Endothelial cell of umbilical vein (primary cell): ENCODE measurements at regions not wholly inside any gene's neighbourhood (a gene's known extent, or its start where the extent isn't known, plus 50 kb on each side); places are given as distances from the start of the nearest gene placed in this dataset.
"Not testable (repeated sequence)": the region's sequence is repeated elsewhere in the genome, so short reads cannot be mapped to it uniquely, and the experiment has no call there.

Experiments used
- BruUV-seq: library from RNA; stranded (reverse); fragments of 400-500 nt; replicated peaks from 2 replicates; lab custom pipeline; 2021; lab: Mats Ljungman, UMichigan
- CTCF ChIA-PET: fragments of 300-600, 350-600 bp; sonication (Branson Sonifier 250); formaldehyde crosslinking; loops from one replicate; lab custom pipeline; 2021; ENCODE audit warnings: antibody characterized with exemption, inconsistent platforms; lab: Charles Lee
- POLR2A ChIA-PET: fragments of 300-600, 350-600 bp; sonication (Branson Sonifier 250); formaldehyde crosslinking; loops from one replicate; lab custom pipeline; 2021; ENCODE audit warnings: antibody characterized with exemption, inconsistent platforms; lab: Charles Lee
- DNase-seq: peaks from one replicate; pipeline ENCODE4 v3.0.0-alpha.2; 2011; ENCODE audit warnings: low read depth, low spot score
- FAIRE-seq: peaks from 2 replicates; lab custom pipeline; 2011; peaks lifted over from hg19 to GRCh38; lab: Jason Lieb, UNC
- H2AFZ ChIP-seq: 2 replicates; pipeline ENCODE4 v1.6.0; 2012; ENCODE audit warnings: low read depth, low read length, control low read depth, inconsistent platforms
- H3K27ac ChIP-seq: 2 replicates; pipeline ENCODE4 v1.5.1; 2011; ENCODE audit warnings: low read depth, mild to moderate bottlenecking, control low read depth, low read length, moderate library complexity; ENCODE audit not compliant: insufficient read depth
- H3K27me3 ChIP-seq, 2 experiments: 2 replicates each; pipeline versions ENCODE4 v1.6.0 to v1.6.1; 2011; ENCODE audit warnings: low read length in 2 of 2, mixed read lengths in 1 of 2; ENCODE audit not compliant: control insufficient read depth in 2 of 2, insufficient read depth in 2 of 2
- H3K36me3 ChIP-seq, 2 experiments: 2 replicates in 1 of 2; 3 replicates in 1 of 2; pipeline ENCODE4 v1.5.1; 2011; ENCODE audit warnings: low read length in 2 of 2, mild to moderate bottlenecking in 1 of 2, moderate library complexity in 1 of 2; ENCODE audit not compliant: control insufficient read depth in 2 of 2, insufficient read depth in 2 of 2; ENCODE audit errors: extremely low read depth in 1 of 2
- H3K4me1 ChIP-seq: 3 replicates; pipeline ENCODE4 v1.5.1; 2011; ENCODE audit warnings: mild to moderate bottlenecking, low read length; ENCODE audit not compliant: control insufficient read depth, insufficient read depth; ENCODE audit errors: extremely low read depth
- H3K4me2 ChIP-seq: 2 replicates; pipeline ENCODE4 v1.6.1; 2011; ENCODE audit warnings: low read length, control low read depth, mixed read lengths; ENCODE audit not compliant: insufficient read depth
- H3K4me3 ChIP-seq, 3 experiments: fragments of 200-600 bp in 1 of 3; sonication (generic), shearing (Covaris generic) in 1 of 3; replicated peaks in 1 of 3; 2 replicates each; pipeline ENCODE4 v1.5.1; 2011 to 2016; ENCODE audit warnings: control low read depth in 3 of 3, low read length in 3 of 3, mild to moderate bottlenecking in 2 of 3, inconsistent platforms in 1 of 3, low read depth in 1 of 3, moderate library complexity in 1 of 3; ENCODE audit not compliant: insufficient read depth in 1 of 3
- H3K79me2 ChIP-seq: 2 replicates; pipeline ENCODE4 v1.6.0; 2012; ENCODE audit warnings: low read length, inconsistent platforms; ENCODE audit not compliant: control insufficient read depth, insufficient read depth
- H3K9ac ChIP-seq: replicated peaks from 2 replicates; pipeline ENCODE3; 2011; ENCODE audit warnings: low read length, control low read depth; ENCODE audit not compliant: insufficient read depth; ENCODE audit errors: extremely low read depth
- H3K9me1 ChIP-seq: replicated peaks from 3 replicates; pipeline ENCODE4 v1.6.0; 2011; ENCODE audit warnings: mild to moderate bottlenecking, low read length; ENCODE audit not compliant: control insufficient read depth, insufficient read depth; ENCODE audit errors: extremely low read depth
- H3K9me3 ChIP-seq: replicated peaks from 2 replicates; pipeline ENCODE4 v1.5.1; 2012; ENCODE audit warnings: low read length, inconsistent platforms; ENCODE audit not compliant: control insufficient read depth, insufficient read depth
- H4K20me1 ChIP-seq: replicated peaks from 2 replicates; pipeline ENCODE3; 2011; ENCODE audit warnings: mild to moderate bottlenecking, low read length; ENCODE audit not compliant: control insufficient read depth, insufficient read depth; ENCODE audit errors: extremely low read depth
- EZH2 ChIP-seq: IDR thresholded peaks from 2 replicates; pipeline ENCODE4 v1.6.1; 2012; ENCODE audit warnings: borderline replicate concordance, low read depth, mild to moderate bottlenecking, moderate library complexity, low read length, inconsistent platforms; ENCODE audit not compliant: severe bottlenecking
- FOS ChIP-seq: IDR thresholded peaks from 2 replicates; pipeline ENCODE4 v1.6.1; 2011; ENCODE audit warnings: mild to moderate bottlenecking, low read length, moderate library complexity, borderline replicate concordance; ENCODE audit not compliant: insufficient read depth
- GATA2 ChIP-seq: IDR thresholded peaks from 2 replicates; pipeline ENCODE4 v1.7.0; 2011; ENCODE audit warnings: low read depth, mild to moderate bottlenecking, moderate library complexity, mixed read lengths, low read length; ENCODE audit not compliant: insufficient read length, insufficient read depth
- JUN ChIP-seq: IDR thresholded peaks from 2 replicates; pipeline ENCODE4 v1.6.1; 2011; ENCODE audit warnings: borderline replicate concordance, low read depth; ENCODE audit not compliant: insufficient read length, insufficient read depth
- MYC ChIP-seq: IDR thresholded peaks from one replicate; pipeline ENCODE4 v1.6.1; 2011; ENCODE audit warnings: mild to moderate bottlenecking, low read depth, low read length
- POLR2A ChIP-seq: IDR thresholded peaks from 2 replicates; pipeline ENCODE4 v1.6.1; 2012; ENCODE audit warnings: low read depth, mild to moderate bottlenecking, control low read depth, low read length
- POLR2AphosphoS5 ChIP-seq: IDR thresholded peaks from 2 replicates; pipeline ENCODE4 v1.6.1; 2012; ENCODE audit warnings: low read depth, mild to moderate bottlenecking, control low read depth, low read length, moderate library complexity; ENCODE audit not compliant: insufficient read depth
- dilution Hi-C: fragments of 300-500 bp; cut with MboI; formaldehyde crosslinking; loops from one replicate; pipeline ENCODE4 v1.15.0; 2019; ENCODE audit warnings: low sequenced_read_pairs; ENCODE audit not compliant: extremely low pct_ligation_motif_present
- intact Hi-C: fragments of 100-400 bp; cut with micrococcal nuclease; formaldehyde crosslinking; loops from one replicate; pipeline ENCODE4 v1.10.0; 2022
- TF ChIP-seq, protein P1 (sequence below): IDR thresholded peaks from 2 replicates; pipeline ENCODE4 v1.6.1; 2011; ENCODE audit not compliant: insufficient read depth, insufficient read length
- TF ChIP-seq, protein P2 (sequence below), 2 donors: IDR thresholded peaks; 1 replicate in 1 of 2; 2 replicates in 1 of 2; pipeline ENCODE4 v1.5.1; 2011; ENCODE audit warnings: low read length in 2 of 2, mild to moderate bottlenecking in 2 of 2, moderate library complexity in 2 of 2, control low read depth in 1 of 2, inconsistent platforms in 1 of 2, low read depth in 1 of 2; ENCODE audit not compliant: insufficient read depth in 1 of 2; ENCODE audit errors: extremely low read depth in 1 of 2

DNA sequence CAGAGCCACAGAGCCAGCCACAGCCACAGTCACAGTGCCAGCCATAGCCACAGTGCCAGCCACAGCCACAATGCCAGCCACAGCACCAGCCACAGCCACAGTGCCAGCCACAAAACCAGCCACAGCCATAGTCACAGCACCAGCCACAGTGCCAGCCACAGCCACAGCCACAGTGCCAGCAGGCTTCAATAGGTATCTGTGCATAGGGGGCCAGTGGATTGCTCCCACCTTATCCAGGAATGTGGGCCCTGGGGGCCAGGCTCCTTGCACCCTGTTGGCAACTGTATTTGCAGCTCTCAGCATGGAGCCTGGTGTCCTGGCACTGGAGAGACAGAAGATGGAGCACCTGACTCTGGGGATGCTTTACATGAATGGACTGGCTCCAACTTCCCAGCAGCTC, 111.7 kb upstream of the IRX2 start:
- no peak overlapping the region for H2AFZ ChIP-seq
- H3K9ac ChIP-seq, result no peak overlapping the region
- TF ChIP-seq MYC (no peak), FOS (no peak), JUN (no peak), POLR2AphosphoS5 (no peak), POLR2A (no peak), GATA2 (no peak), EZH2 (no peak)
- TF ChIP-seq, protein P1, sequence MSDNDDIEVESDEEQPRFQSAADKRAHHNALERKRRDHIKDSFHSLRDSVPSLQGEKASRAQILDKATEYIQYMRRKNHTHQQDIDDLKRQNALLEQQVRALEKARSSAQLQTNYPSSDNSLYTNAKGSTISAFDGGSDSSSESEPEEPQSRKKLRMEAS, result no peak
- TF ChIP-seq, protein P2, sequence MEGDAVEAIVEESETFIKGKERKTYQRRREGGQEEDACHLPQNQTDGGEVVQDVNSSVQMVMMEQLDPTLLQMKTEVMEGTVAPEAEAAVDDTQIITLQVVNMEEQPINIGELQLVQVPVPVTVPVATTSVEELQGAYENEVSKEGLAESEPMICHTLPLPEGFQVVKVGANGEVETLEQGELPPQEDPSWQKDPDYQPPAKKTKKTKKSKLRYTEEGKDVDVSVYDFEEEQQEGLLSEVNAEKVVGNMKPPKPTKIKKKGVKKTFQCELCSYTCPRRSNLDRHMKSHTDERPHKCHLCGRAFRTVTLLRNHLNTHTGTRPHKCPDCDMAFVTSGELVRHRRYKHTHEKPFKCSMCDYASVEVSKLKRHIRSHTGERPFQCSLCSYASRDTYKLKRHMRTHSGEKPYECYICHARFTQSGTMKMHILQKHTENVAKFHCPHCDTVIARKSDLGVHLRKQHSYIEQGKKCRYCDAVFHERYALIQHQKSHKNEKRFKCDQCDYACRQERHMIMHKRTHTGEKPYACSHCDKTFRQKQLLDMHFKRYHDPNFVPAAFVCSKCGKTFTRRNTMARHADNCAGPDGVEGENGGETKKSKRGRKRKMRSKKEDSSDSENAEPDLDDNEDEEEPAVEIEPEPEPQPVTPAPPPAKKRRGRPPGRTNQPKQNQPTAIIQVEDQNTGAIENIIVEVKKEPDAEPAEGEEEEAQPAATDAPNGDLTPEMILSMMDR (IDR thresholded peaks at IDR 0.05; ENCODE audit: extremely low read depth in 1 of 2, insufficient read depth in 1 of 2, low read depth in 1 of 2, low read length in 2 of 2), result no peak
- no peaks in the 10 kb centered on the region for H3K4me1 ChIP-seq
- intact Hi-C loops, result no loop called here
- no peak overlapping the region for H3K27ac ChIP-seq
- H3K79me2 ChIP-seq, result no peaks in the 10 kb centered on the region
- POLR2A ChIA-PET, result no interaction called here
- H3K36me3 ChIP-seq, result no peaks in the 10 kb centered on the region
- no peaks in the 10 kb centered on the region for H3K27me3 ChIP-seq
- no peak for DNase-seq
- H4K20me1 ChIP-seq, result no peaks in the 10 kb centered on the region
- no peak for FAIRE-seq
- CTCF ChIA-PET, result no interaction called here
- H3K4me2 ChIP-seq, result no peak overlapping the region
- dilution Hi-C loops, result no loop called here
- no peaks in the 10 kb centered on the region for H3K9me1 ChIP-seq
- H3K4me3 ChIP-seq, result no peak overlapping the region
- BruUV-seq, result no TSS peak
- peaks cover 12% of the 10 kb centered on the region for H3K9me3 ChIP-seq

DNA sequence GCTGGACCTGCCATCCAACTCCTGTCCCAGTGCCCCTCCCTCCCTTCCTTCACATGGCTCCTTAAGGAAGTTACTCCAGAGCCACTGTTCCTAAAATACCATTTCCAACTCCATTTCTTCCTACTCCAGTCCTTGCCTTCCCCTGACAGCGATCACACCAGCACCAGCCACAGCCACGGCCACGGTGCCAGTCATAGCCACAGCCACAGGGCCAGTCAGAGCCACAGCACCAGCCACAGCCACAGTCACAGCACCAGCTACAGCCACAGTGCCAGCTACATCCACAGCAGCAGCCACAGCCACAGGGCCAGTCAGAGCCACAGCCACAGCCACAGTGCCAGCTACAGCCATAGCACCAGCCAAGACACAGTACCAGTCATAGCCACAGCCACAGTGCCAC, 110.7 kb upstream of the IRX2 start:
- FAIRE-seq, H3K4me2 ChIP-seq, dilution Hi-C loops: not testable (repeated sequence)

More for the DNA sequence above, 110.7 kb upstream of the IRX2 start:
- H3K27ac ChIP-seq, H3K9ac ChIP-seq, H3K4me3 ChIP-seq, CTCF ChIA-PET, H3K27me3 ChIP-seq, H2AFZ ChIP-seq, POLR2A ChIA-PET, H3K4me1 ChIP-seq, H4K20me1 ChIP-seq, BruUV-seq, intact Hi-C loops, H3K79me2 ChIP-seq, H3K9me1 ChIP-seq, DNase-seq, H3K36me3 ChIP-seq: not testable (repeated sequence)
- peaks cover 12% of the 10 kb centered on the region for H3K9me3 ChIP-seq
